ENCODE measurements at regions not wholly inside any gene's neighbourhood (a gene's known extent, or its start where the extent isn't known, plus 50 kb on each side); places are given as distances from the start of the nearest gene placed in this dataset.

GRCh38 chr7:25809441-25809840 lies 342.6 kb upstream of the NFE2L3 start:
- TF ChIP-seq, protein P1, sequence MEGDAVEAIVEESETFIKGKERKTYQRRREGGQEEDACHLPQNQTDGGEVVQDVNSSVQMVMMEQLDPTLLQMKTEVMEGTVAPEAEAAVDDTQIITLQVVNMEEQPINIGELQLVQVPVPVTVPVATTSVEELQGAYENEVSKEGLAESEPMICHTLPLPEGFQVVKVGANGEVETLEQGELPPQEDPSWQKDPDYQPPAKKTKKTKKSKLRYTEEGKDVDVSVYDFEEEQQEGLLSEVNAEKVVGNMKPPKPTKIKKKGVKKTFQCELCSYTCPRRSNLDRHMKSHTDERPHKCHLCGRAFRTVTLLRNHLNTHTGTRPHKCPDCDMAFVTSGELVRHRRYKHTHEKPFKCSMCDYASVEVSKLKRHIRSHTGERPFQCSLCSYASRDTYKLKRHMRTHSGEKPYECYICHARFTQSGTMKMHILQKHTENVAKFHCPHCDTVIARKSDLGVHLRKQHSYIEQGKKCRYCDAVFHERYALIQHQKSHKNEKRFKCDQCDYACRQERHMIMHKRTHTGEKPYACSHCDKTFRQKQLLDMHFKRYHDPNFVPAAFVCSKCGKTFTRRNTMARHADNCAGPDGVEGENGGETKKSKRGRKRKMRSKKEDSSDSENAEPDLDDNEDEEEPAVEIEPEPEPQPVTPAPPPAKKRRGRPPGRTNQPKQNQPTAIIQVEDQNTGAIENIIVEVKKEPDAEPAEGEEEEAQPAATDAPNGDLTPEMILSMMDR (IDR thresholded peaks at IDR 0.05; ENCODE audit: poor library complexity, severe bottlenecking): no peak
- TF ChIP-seq EP300 (conservative IDR thresholded peaks at IDR 0.05; ENCODE audit: poor library complexity, severe bottlenecking): no peak

Data from neural cell (in vitro differentiated cells).